Mesodermal cell (in vitro differentiated cells): ENCODE measurements at regions not wholly inside any gene's neighbourhood (a gene's known extent, or its start where the extent isn't known, plus 50 kb on each side); places are given as distances from the start of the nearest gene placed in this dataset.

Experiments
- H3K27ac ChIP-seq: 2 replicates; pipeline ENCODE4 v1.7.0; 2013; ENCODE audit warnings: mild to moderate bottlenecking, low read depth, low read length, moderate library complexity; ENCODE audit not compliant: severe bottlenecking
- H3K36me3 ChIP-seq: 2 replicates; pipeline ENCODE4 v1.7.1; 2013; ENCODE audit warnings: mild to moderate bottlenecking, low read length, moderate library complexity; ENCODE audit not compliant: control insufficient read depth, insufficient read depth
- H3K4me1 ChIP-seq: one replicate; pipeline ENCODE4 v1.7.1; 2013; ENCODE audit warnings: mild to moderate bottlenecking, low read length; ENCODE audit not compliant: insufficient read depth, control insufficient read depth, poor library complexity, severe bottlenecking
- H3K4me3 ChIP-seq: 2 replicates; pipeline ENCODE4 v1.7.0; 2013; ENCODE audit warnings: low read length, control low read depth, mild to moderate bottlenecking; ENCODE audit not compliant: insufficient read depth, poor library complexity, severe bottlenecking; ENCODE audit errors: extremely low read depth
- H3K9me3 ChIP-seq: 2 replicates; pipeline ENCODE4 v1.7.1; 2013; ENCODE audit warnings: mild to moderate bottlenecking, low read length, moderate library complexity; ENCODE audit not compliant: control insufficient read depth
- WGBS, 2 experiments: methylation state at CpG; one replicate each; pipeline ENCODE4 v1.1.5; 2013; ENCODE audit warnings: missing lambda C conversion rate in 2 of 2; ENCODE audit not compliant: insufficient coverage in 2 of 2; 5-methylcytosine and 5-hydroxymethylcytosine counted together

DNA sequence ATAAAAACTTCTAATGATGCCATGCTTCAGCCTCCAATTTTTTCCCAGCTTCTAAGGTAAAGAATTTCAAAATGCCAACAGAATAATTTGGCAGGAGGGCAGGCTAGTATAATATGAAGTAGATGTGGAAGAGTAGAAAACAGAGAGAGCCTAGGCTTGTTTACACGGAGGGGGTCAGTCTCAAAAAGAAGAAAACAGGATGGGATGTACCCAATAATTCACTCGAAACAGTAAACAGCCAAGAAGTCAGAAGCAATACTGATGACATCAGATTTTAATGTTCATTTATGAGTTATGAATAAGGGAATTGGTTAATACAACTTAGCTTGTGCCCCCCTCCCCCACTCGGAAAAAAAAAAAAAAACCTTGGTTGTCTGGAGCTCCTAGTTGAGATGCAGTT, 422.5 kb downstream of the FOXO1 start:
- Histone ChIP-seq H3K4me3 (no peak overlapping the region), H3K9me3 (no peaks in the 10 kb centered on the region), H3K27ac (no peak overlapping the region), H3K4me1 (no peaks in the 10 kb centered on the region), H3K36me3 (no peaks in the 10 kb centered on the region)
- WGBS, 2 experiments = 63 to 79% methylated on average over 1 to 2 of the region's 3 CpGs

GRCh38 chr13:40245567-40245966, 420.9 kb downstream of the FOXO1 start:
- no peaks in the 10 kb centered on the region for H3K36me3 ChIP-seq
- 65 to 79% methylated on average over 3 of the region's 3 CpGs for WGBS, 2 experiments

GRCh38 chr13:40247845-40248244, 418.6 kb downstream of the FOXO1 start:
- no peak overlapping the region for H3K27ac ChIP-seq
- peaks cover 3% of the 10 kb centered on the region for H3K9me3 ChIP-seq
- H3K4me1 ChIP-seq = no peaks in the 10 kb centered on the region
- H3K36me3 ChIP-seq = no peaks in the 10 kb centered on the region
- H3K4me3 ChIP-seq = no peak overlapping the region

More at GRCh38 chr13:40245567-40245966, 420.9 kb downstream of the FOXO1 start:
- Histone ChIP-seq H3K9me3 (peaks cover 3% of the 10 kb centered on the region), H3K4me1 (no peaks in the 10 kb centered on the region), H3K4me3 (no peak overlapping the region), H3K27ac (no peak overlapping the region)

DNA sequence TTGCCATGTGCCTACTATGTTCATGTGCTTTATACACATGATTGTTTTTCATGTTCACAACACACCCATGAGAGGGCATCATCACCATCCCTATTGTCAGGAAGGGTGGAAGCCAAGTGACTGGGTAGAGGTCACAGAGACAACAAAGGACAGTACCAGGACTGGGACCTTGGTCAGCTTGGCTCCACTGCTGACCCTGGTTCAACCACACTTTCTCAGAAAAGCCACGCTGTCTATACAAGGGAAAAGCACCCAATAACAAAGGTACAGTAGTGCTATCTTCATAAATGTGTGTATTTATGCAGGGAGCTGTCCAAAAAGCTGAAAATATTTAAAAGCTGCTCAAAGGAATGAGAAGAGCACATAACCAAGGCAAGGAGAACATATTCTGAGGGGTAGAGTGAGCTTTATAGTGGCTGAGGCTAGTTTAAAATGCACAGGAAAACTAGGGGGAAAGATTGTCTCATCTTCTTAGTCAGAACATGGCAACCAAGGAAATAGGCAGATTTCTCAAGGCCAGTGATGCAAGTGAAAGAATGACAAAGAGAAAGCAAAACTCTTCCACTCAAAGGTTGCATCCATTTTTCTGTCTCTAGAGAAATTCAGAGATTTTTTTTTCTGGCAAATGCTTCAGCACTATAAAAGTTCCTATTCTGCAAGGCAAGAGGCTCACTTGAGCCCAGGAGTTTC, 415.0 kb downstream of the FOXO1 start:
- 60% methylated on average over 1 of the region's 1 CpG; no CpG with 5 or more reads in 1 of the 2 experiments for WGBS, 2 experiments
- Histone ChIP-seq H3K27ac (no peak overlapping the region), H3K4me1 (peaks cover 17% of the 10 kb centered on the region), H3K9me3 (peaks cover 3% of the 10 kb centered on the region), H3K36me3 (no peaks in the 10 kb centered on the region), H3K4me3 (no peak overlapping the region)

DNA sequence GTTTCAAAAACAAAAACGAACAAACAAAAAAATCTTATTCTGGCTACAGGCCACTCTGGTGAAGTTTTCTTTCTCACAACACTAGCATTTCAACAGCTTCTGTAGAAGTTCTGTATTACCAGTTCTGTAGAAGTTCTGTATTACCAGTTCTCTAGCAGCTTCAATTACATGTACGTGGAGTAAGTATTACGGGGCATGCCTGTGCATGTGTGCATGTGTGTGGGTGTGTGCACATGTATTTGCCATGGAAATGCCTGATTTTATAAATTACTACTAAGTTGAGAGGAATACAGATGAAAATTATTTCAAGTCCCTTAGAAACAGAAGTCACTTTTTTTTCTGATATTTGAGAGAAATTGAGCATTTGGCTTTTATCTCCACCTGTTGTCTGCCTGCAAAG, 414.2 kb downstream of the FOXO1 start:
- Histone ChIP-seq H3K4me1 (peaks cover 17% of the 10 kb centered on the region), H3K9me3 (peaks cover 3% of the 10 kb centered on the region), H3K36me3 (no peaks in the 10 kb centered on the region), H3K4me3 (no peak overlapping the region), H3K27ac (no peak overlapping the region)
- WGBS, 2 experiments = 80% methylated on average over 1 of the region's 3 CpGs

DNA sequence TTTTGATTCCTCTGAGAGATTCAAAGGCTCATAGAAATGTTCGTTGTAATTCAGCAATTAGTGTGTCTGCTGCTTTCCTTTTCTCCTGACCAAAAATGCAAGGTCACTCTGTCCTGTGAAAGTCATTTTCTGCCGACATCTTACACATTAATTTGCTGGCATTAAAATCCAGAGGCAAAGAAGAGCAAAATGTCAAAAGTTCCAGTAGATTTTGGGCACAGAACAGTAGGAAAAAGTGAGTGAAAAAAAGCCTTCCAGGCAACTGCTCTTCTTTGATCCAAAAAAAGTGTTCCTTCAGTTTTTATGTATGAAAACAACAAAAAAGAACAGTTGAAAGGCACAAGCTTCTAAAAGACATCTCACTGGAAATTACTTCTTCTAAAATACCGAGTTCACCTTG, 413.8 kb downstream of the FOXO1 start:
- 96 to 100% methylated on average over 1 to 2 of the region's 3 CpGs for WGBS, 2 experiments
- peaks cover 17% of the 10 kb centered on the region for H3K4me1 ChIP-seq

DNA sequence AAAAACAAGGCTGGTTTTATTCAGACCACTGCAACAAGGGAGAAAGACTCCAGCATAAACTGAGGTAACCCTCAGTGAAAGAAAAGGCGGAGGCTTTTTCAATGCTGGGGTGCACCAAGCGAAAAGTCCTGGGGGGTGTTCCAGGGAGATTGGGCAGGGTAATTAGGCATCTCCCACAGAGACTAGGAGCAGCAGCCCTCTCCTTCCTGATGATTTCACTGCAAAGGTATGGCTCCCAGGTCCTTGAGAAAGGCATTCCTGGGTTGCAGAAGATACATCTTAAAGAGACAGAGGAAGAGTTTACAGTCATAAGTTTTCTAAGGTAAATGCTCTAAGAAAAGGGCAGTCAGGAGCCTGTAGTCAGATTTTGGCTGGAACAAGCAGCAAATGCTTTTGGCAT, 412.0 kb downstream of the FOXO1 start:
- no peaks in the 10 kb centered on the region for H3K36me3 ChIP-seq
- H3K27ac ChIP-seq = peak overlapping the region; percentile 8
- WGBS, 2 experiments = 80 to 90% methylated on average over 2 of the region's 2 CpGs
- H3K4me1 ChIP-seq = peaks cover 17% of the 10 kb centered on the region
- H3K4me3 ChIP-seq = no peak overlapping the region
- H3K9me3 ChIP-seq = peaks cover under 1% of the 10 kb centered on the region

More for the DNA sequence above, 413.8 kb downstream of the FOXO1 start:
- H3K27ac ChIP-seq = no peak overlapping the region
- no peak overlapping the region for H3K4me3 ChIP-seq
- no peaks in the 10 kb centered on the region for H3K36me3 ChIP-seq
- peaks cover 3% of the 10 kb centered on the region for H3K9me3 ChIP-seq

DNA sequence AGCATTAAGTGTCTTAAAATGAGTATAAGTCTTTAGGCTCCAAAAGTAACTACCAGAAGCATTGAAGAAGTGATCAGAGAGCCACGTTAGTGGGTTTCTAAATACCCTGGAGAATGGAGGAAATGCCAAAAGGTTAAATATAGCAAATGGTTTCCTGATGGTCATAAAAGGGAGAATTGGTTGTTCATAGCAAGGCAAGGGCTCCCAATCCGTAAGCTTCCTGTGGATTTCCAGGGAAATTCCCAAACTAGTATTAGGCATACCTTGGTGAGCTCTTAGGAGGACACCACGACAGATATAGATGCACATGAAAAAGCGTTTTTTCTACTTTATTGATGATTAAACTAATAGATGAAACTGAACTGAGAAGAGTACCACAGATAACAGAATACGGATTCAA, 410.9 kb downstream of the FOXO1 start:
- peaks cover 17% of the 10 kb centered on the region for H3K4me1 ChIP-seq
- H3K9me3 ChIP-seq = no peaks in the 10 kb centered on the region
- H3K36me3 ChIP-seq = no peaks in the 10 kb centered on the region
- H3K4me3 ChIP-seq = no peak overlapping the region
- WGBS, 2 experiments = 92 to 94% methylated on average over 2 of the region's 5 CpGs
- no peak overlapping the region for H3K27ac ChIP-seq

GRCh38 chr13:40259899-40260298, 406.5 kb downstream of the FOXO1 start:
- Histone ChIP-seq H3K9me3 (no peaks in the 10 kb centered on the region), H3K4me3 (no peak overlapping the region), H3K4me1 (peaks cover 6% of the 10 kb centered on the region), H3K27ac (no peak overlapping the region), H3K36me3 (no peaks in the 10 kb centered on the region)
- no CpG with 5 or more reads among the region's 1 CpG for WGBS, 2 experiments

DNA sequence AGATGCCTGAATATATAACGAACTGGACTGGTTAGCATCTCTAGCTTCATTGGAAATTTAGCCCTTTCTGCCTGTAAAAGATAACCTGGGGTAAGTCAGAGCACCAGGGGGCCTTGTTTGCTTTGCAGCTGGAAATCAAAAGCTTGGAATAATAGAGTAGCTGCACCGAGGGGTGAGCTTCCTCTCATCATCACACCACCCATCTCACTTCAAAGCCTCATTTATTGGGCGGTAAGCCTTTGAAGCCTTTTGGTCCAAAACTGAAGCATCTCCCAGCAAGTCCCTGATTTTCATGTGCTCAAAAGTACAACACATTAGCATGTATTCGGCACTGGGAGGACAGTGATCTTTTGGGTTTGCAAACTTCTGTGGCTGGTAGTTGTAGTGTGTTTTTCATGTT, 405.1 kb downstream of the FOXO1 start:
- Histone ChIP-seq H3K9me3 (no peaks in the 10 kb centered on the region), H3K4me1 (no peaks in the 10 kb centered on the region), H3K27ac (no peak overlapping the region), H3K36me3 (no peaks in the 10 kb centered on the region), H3K4me3 (no peak overlapping the region)
- WGBS, 2 experiments = 49 to 61% methylated on average over 3 to 4 of the region's 4 CpGs

- Histone ChIP-seq H3K9me3 (no peaks in the 10 kb centered on the region), H3K27ac (no peak overlapping the region), H3K4me1 (no peaks in the 10 kb centered on the region), H3K36me3 (no peaks in the 10 kb centered on the region), H3K4me3 (no peak overlapping the region)
- 92 to 95% methylated on average over 2 of the region's 2 CpGs for WGBS, 2 experiments
Measured at GRCh38 chr13:40261947-40262346, 404.5 kb downstream of the FOXO1 start.
